H9 (cell line): ENCODE measurements at regions not wholly inside any gene's neighbourhood (a gene's known extent, or its start where the extent isn't known, plus 50 kb on each side); places are given as distances from the start of the nearest gene placed in this dataset.

ENCODE experiments used
- DNase-seq: peaks from one replicate; pipeline ENCODE4 v3.0.0-alpha.2; 2017
- H2AFZ ChIP-seq: one replicate; pipeline ENCODE4 v1.6.1; 2013; ENCODE audit warnings: mild to moderate bottlenecking, low read length, control low read depth, moderate library complexity
- H2AK5ac ChIP-seq: 2 replicates; pipeline ENCODE4 v1.6.1; 2013; ENCODE audit warnings: low read length, control low read depth, mixed read lengths; ENCODE audit not compliant: insufficient read length
- H2BK120ac ChIP-seq: one replicate; pipeline ENCODE4 v1.6.1; 2013; ENCODE audit warnings: low read depth, mild to moderate bottlenecking, low read length, control low read depth, inconsistent platforms; ENCODE audit not compliant: poor library complexity, severe bottlenecking
- H2BK12ac ChIP-seq: 2 replicates; pipeline ENCODE4 v1.6.1; 2013; ENCODE audit warnings: low read length, control low read depth, mixed read lengths, low read depth; ENCODE audit not compliant: insufficient read length
- H2BK15ac ChIP-seq: 2 replicates; pipeline ENCODE4 v1.6.1; 2013; ENCODE audit warnings: low read depth, low read length, control low read depth
- H2BK20ac ChIP-seq: one replicate; pipeline ENCODE4 v1.6.1; 2013; ENCODE audit warnings: low read depth, mild to moderate bottlenecking, low read length, control low read depth, inconsistent platforms; ENCODE audit not compliant: poor library complexity, severe bottlenecking
- H2BK5ac ChIP-seq: 2 replicates; pipeline ENCODE4 v1.6.1; 2013; ENCODE audit warnings: low read length, control low read depth, mixed read lengths; ENCODE audit not compliant: insufficient read length
- H3K14ac ChIP-seq: 2 replicates; pipeline ENCODE4 v1.6.1; 2013; ENCODE audit warnings: low read length, control low read depth; ENCODE audit not compliant: insufficient read depth
- H3K18ac ChIP-seq: 2 replicates; pipeline ENCODE4 v1.6.1; 2013; ENCODE audit warnings: low read depth, mild to moderate bottlenecking, mixed read lengths, low read length, control low read depth; ENCODE audit not compliant: insufficient read length
- H3K23ac ChIP-seq: 2 replicates; pipeline ENCODE4 v1.6.1; 2013; ENCODE audit warnings: low read length, control low read depth, mixed read lengths, low read depth; ENCODE audit not compliant: insufficient read length
- H3K23me2 ChIP-seq: 2 replicates; pipeline ENCODE4 v1.6.1; 2013; ENCODE audit warnings: low read depth, mild to moderate bottlenecking, mixed read lengths, low read length, control low read depth; ENCODE audit not compliant: insufficient read length, poor library complexity, severe bottlenecking
- H3K27ac ChIP-seq: 2 replicates; pipeline ENCODE4 v1.5.1; 2013; ENCODE audit warnings: low read length, control low read depth, mixed read lengths, low read depth; ENCODE audit not compliant: insufficient read length
- H3K27me3 ChIP-seq: 2 replicates; pipeline ENCODE4 v1.6.1; 2013; ENCODE audit warnings: low read length, control low read depth, inconsistent platforms; ENCODE audit not compliant: insufficient read depth
- H3K4ac ChIP-seq: 2 replicates; pipeline ENCODE4 v1.6.1; 2013; ENCODE audit warnings: low read depth, mild to moderate bottlenecking, control low read depth, inconsistent platforms, low read length, moderate library complexity
- H3K4me1 ChIP-seq: 2 replicates; pipeline ENCODE4 v1.6.1; 2013; ENCODE audit warnings: low read length, control low read depth, inconsistent platforms; ENCODE audit not compliant: insufficient read depth
- H3K4me2 ChIP-seq: 2 replicates; pipeline ENCODE4 v1.6.1; 2013; ENCODE audit warnings: low read length, control low read depth, mixed read lengths; ENCODE audit not compliant: insufficient read length, insufficient read depth
- H3K56ac ChIP-seq: 2 replicates; pipeline ENCODE4 v1.6.1; 2013; ENCODE audit warnings: low read depth, mild to moderate bottlenecking, mixed read lengths, low read length, control low read depth; ENCODE audit not compliant: insufficient read length
- H3K79me1 ChIP-seq: 2 replicates; pipeline ENCODE4 v1.6.1; 2013; ENCODE audit warnings: low read depth, mild to moderate bottlenecking, moderate library complexity, low read length, control low read depth, inconsistent platforms; ENCODE audit not compliant: insufficient read depth, poor library complexity, severe bottlenecking
- H3K79me2 ChIP-seq: 2 replicates; pipeline ENCODE4 v1.6.1; 2013; ENCODE audit warnings: low read length, control low read depth, inconsistent platforms; ENCODE audit not compliant: insufficient read depth
- H3K9ac ChIP-seq: 2 replicates; pipeline ENCODE4 v1.6.1; 2013; ENCODE audit warnings: low read length, control low read depth, mixed read lengths; ENCODE audit not compliant: insufficient read length; ENCODE audit errors: extremely low read depth
- H3K9me3 ChIP-seq: one replicate; pipeline ENCODE4 v1.6.1; 2013; ENCODE audit warnings: low read depth, low read length, inconsistent platforms; ENCODE audit not compliant: control insufficient read depth
- H3T11ph ChIP-seq: one replicate; pipeline ENCODE4 v1.6.1; 2013; ENCODE audit warnings: mild to moderate bottlenecking, low read length, control low read depth, inconsistent platforms
- H4K20me1 ChIP-seq: one replicate; pipeline ENCODE4 v1.6.1; 2013; ENCODE audit not compliant: control insufficient read depth, insufficient read length, insufficient read depth
- H4K5ac ChIP-seq: 2 replicates; pipeline ENCODE4 v1.6.1; 2013; ENCODE audit warnings: low read depth, mild to moderate bottlenecking, mixed read lengths, low read length, control low read depth; ENCODE audit not compliant: insufficient read length
- H4K8ac ChIP-seq: replicated peaks from 2 replicates; pipeline ENCODE4 v1.6.1; 2013; ENCODE audit warnings: low read length, control low read depth, mixed read lengths, low read depth; ENCODE audit not compliant: insufficient read length
- H4K91ac ChIP-seq: 2 replicates; pipeline ENCODE4 v1.6.1; 2013; ENCODE audit warnings: low read depth, mild to moderate bottlenecking, moderate library complexity, mixed read lengths, low read length, control low read depth; ENCODE audit not compliant: insufficient read length
- H3K27ac Mint-ChIP-seq, 3 experiments: 2 replicates in 2 of 3; 3 replicates in 1 of 3; pipeline ENCODE4 v1.8.0; 2020 to 2021; ENCODE audit warnings: mixed read lengths in 3 of 3, mild to moderate bottlenecking in 1 of 3, moderate library complexity in 1 of 3
- H3K27me3 Mint-ChIP-seq: 2 replicates; pipeline ENCODE4 v1.8.0; 2021; ENCODE audit warnings: low read depth, mild to moderate bottlenecking, moderate library complexity, mixed read lengths
- H3K36me3 Mint-ChIP-seq, 3 experiments: 2 replicates in 2 of 3; 3 replicates in 1 of 3; pipeline ENCODE4 v1.8.0; 2020 to 2021; ENCODE audit warnings: low read depth in 3 of 3, mixed read lengths in 3 of 3; ENCODE audit not compliant: insufficient read depth in 1 of 3
- H3K4me1 Mint-ChIP-seq, 2 experiments: 2 replicates each; pipeline ENCODE4 v1.8.0; 2020; ENCODE audit warnings: mixed read lengths in 2 of 2
- H3K4me3 Mint-ChIP-seq, 2 experiments: 2 replicates in 1 of 2; 3 replicates in 1 of 2; pipeline ENCODE4 v1.8.0; 2020 to 2021; ENCODE audit warnings: mild to moderate bottlenecking in 2 of 2, mixed read lengths in 2 of 2, moderate library complexity in 1 of 2
- H3K9me3 Mint-ChIP-seq, 2 experiments: 2 replicates in 1 of 2; 3 replicates in 1 of 2; pipeline ENCODE4 v1.8.0; 2020; ENCODE audit warnings: mild to moderate bottlenecking in 2 of 2, mixed read lengths in 2 of 2, moderate library complexity in 1 of 2
- CTCF ChIP-seq: fragments of 200-600 bp; sonication (generic); conservative IDR thresholded peaks from 3 replicates; pipeline ENCODE4 v1.8.0; 2021; ENCODE audit warnings: antibody characterized with exemption, mild to moderate bottlenecking
- WGBS: extraction: QIAGEN DNeasy Blood & Tissue Kit; methylation state at CpG from one replicate; pipeline ENCODE4 v1.1.7; 2013; ENCODE audit warnings: missing lambda C conversion rate, low lambda C conversion rate, mixed read lengths; ENCODE audit not compliant: insufficient read length; ENCODE audit errors: extremely low coverage; 5-methylcytosine and 5-hydroxymethylcytosine counted together

- no peaks in the 10 kb centered on the region for H4K20me1 ChIP-seq
- no peak overlapping the region for H3K27ac Mint-ChIP-seq
- no peak overlapping the region for H3K56ac ChIP-seq
- H3K9me3 ChIP-seq = no peaks in the 10 kb centered on the region
- peaks cover 3% of the 10 kb centered on the region for H3K23me2 ChIP-seq
- no peak overlapping the region for H2AK5ac ChIP-seq
- no peak overlapping the region for H2BK15ac ChIP-seq
- H2AFZ ChIP-seq = no peak overlapping the region
- peaks cover 55 to 65% of the 10 kb centered on the region in 2 experiments for H3K4me1 Mint-ChIP-seq
- no peak overlapping the region for H3K9ac ChIP-seq
- no CpG with 5 or more reads among the region's 3 CpGs for WGBS
- no peak overlapping the region for H3T11ph ChIP-seq
- H4K5ac ChIP-seq = no peak overlapping the region
- no peak overlapping the region for H2BK12ac ChIP-seq
- H3K4me1 ChIP-seq = peaks cover 18% of the 10 kb centered on the region
- H2BK120ac ChIP-seq = no peak overlapping the region
- no peak overlapping the region for H3K14ac ChIP-seq
- no peak overlapping the region for H3K4ac ChIP-seq
- no peak overlapping the region for H3K18ac ChIP-seq
- DNase-seq = no peak
- H3K27me3 Mint-ChIP-seq = peaks cover 9% of the 10 kb centered on the region
- H3K9me3 Mint-ChIP-seq = no peaks in the 10 kb centered on the region; a peak in 1 of 5 replicates
- no peaks in the 10 kb centered on the region for H3K79me1 ChIP-seq
- H3K4me3 Mint-ChIP-seq = no peak overlapping the region
- H3K27ac ChIP-seq = no peak overlapping the region
- no peak overlapping the region for H2BK20ac ChIP-seq
- H4K8ac ChIP-seq = no peak overlapping the region
- TF ChIP-seq CTCF = no peak
- H3K36me3 Mint-ChIP-seq = no peaks in the 10 kb centered on the region; a peak in 3 of 7 replicates
- H3K27me3 ChIP-seq = no peaks in the 10 kb centered on the region
- H4K91ac ChIP-seq = no peak overlapping the region
- H2BK5ac ChIP-seq = no peak overlapping the region
- no peaks in the 10 kb centered on the region for H3K79me2 ChIP-seq
- no peak overlapping the region for H3K23ac ChIP-seq
- no peak overlapping the region for H3K4me2 ChIP-seq
These were observed 63.4 kb upstream of the KLF7 start for GRCh38 chr2:207229161-207229560.
